Epithelial cell of proximal tubule (primary cell): ENCODE measurements at regions not wholly inside any gene's neighbourhood (a gene's known extent, or its start where the extent isn't known, plus 50 kb on each side); places are given as distances from the start of the nearest gene placed in this dataset.
"Not testable (repeated sequence)": the region's sequence is repeated elsewhere in the genome, so short reads cannot be mapped to it uniquely, and the experiment has no call there.

Experiments
- DNase-seq: peaks from one replicate; pipeline ENCODE4 v3.0.0-alpha.2; 2011; ENCODE audit warnings: low read depth
- H3K4me3 ChIP-seq: 2 replicates; pipeline ENCODE4 v1.5.1; 2011; ENCODE audit warnings: low read depth, mild to moderate bottlenecking, low read length
- TF ChIP-seq, protein P1 (sequence below): conservative IDR thresholded peaks from 2 replicates; pipeline ENCODE4 v1.5.1; 2012; ENCODE audit warnings: low read depth, mild to moderate bottlenecking, low read length

DNA sequence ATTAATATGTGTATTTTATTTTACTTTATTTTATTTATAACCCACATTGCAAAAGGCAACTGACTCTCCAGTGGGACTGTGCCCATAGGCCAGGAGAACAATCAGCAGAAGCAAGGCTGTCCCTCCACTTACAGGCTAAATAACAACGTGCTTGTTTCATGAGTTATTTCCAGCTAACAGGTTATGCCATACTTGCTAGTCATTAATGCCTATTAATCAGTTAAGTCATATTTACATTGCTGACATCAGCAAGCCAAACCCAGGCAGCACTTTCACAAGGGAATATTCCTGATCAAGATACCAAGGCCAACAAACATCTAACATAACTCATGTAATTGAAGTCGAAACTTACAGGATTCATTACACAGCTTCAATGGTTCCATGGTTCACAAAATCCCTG, 92.1 kb downstream of the EN1 start:
- TF ChIP-seq, protein P1, sequence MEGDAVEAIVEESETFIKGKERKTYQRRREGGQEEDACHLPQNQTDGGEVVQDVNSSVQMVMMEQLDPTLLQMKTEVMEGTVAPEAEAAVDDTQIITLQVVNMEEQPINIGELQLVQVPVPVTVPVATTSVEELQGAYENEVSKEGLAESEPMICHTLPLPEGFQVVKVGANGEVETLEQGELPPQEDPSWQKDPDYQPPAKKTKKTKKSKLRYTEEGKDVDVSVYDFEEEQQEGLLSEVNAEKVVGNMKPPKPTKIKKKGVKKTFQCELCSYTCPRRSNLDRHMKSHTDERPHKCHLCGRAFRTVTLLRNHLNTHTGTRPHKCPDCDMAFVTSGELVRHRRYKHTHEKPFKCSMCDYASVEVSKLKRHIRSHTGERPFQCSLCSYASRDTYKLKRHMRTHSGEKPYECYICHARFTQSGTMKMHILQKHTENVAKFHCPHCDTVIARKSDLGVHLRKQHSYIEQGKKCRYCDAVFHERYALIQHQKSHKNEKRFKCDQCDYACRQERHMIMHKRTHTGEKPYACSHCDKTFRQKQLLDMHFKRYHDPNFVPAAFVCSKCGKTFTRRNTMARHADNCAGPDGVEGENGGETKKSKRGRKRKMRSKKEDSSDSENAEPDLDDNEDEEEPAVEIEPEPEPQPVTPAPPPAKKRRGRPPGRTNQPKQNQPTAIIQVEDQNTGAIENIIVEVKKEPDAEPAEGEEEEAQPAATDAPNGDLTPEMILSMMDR = no peak
- H3K4me3 ChIP-seq = no peak overlapping the region
- DNase-seq = no peak

DNA sequence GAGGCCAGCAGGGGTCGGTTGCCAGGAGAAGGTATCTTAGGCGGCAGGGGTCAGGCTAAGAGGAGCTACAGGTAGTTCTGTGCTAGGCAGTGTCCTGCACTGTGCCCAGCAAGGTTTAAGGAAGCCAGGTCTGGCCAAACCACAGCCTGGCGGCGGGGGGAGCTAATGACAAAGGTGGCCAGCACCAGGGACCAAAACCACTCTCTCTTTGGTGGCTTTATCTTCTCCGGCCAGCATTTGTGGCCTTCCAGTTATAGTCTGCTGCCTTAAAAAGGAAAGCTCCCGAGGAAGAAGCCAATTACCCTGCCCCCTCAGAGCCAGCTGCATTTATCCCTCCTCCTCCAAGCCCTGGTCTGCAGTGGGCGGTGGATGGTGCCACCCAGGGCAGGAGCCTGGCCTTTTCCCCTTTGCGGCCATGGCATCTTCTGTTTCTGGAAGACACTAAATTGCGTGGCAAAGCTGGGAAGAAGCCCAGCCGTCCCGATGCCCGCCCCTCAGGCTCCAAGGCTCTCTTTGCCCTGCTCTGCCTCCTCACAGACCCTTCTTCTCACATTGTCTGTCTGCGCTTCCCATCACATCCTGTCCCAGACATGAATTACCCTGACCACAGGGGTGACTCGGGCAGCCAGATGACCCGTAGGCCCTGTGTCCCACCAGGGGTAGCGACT, 94.6 kb downstream of the EN1 start:
- H3K4me3 ChIP-seq = no peak overlapping the region
- TF ChIP-seq, protein P1 = no peak
- no peak for DNase-seq

DNA sequence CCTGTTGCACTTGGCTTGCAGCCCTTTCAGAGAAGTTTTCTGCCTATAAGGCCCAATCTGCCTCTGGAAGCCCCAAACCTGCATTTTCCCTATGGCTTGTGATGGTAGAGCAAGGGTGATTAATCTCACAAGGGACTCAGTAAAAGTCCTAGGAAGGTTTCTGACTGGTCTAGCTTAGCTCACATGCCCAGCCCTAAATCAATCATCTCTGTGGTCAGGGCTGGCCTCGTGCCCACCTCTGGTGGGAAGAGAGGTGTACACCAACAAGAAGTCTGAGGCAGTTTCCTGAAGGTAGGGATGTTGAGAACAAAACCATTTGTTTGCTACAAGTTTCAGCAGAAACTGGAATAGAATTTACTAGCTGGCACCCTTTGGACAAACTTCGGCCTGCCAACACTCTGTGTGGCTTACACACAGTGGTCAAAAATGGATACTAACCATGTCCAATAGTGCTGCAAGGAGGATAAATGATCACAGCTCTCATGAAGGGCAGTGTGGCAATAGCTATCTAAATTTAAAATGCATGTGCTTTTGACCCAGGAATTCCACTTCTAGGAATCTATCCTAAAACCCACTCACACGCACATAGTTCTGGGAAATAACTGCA, 96.4 kb downstream of the EN1 start:
- TF ChIP-seq, protein P1 = no peak
- no peak for DNase-seq

DNA sequence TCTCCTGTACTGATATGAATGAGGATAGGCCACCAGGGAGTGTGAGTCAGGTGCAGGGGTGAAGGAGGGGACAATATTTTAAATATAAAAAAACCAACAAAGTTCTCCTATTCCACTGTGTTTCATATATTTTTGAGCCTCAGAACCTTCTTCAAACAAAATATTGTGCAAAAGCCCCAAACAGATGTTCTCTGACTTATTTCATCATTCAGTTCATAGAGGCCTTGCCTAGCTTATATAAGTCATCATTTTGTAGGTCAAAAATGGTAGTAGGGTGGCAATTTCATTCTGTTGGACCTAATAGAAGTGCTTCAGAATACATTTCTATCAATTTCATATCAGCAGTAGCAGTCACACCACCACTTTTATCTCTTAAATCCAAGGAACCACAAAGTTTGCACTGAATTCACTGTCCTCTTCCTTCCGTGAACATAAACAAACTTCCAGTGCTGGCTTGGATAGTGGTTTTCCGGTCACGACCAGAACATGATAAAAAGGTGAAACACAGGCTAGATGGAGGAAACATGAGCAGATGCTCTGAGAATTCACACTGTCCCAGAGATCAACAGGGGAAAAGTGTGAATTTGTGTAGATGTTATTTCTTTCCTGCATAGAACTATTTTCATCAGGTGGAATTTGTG, 99.1 kb downstream of the EN1 start:
- TF ChIP-seq, protein P1 = no peak
- no peak for DNase-seq
- H3K4me3 ChIP-seq = no peak overlapping the region

More for the DNA sequence above, 96.4 kb downstream of the EN1 start:
- no peak overlapping the region for H3K4me3 ChIP-seq

DNA sequence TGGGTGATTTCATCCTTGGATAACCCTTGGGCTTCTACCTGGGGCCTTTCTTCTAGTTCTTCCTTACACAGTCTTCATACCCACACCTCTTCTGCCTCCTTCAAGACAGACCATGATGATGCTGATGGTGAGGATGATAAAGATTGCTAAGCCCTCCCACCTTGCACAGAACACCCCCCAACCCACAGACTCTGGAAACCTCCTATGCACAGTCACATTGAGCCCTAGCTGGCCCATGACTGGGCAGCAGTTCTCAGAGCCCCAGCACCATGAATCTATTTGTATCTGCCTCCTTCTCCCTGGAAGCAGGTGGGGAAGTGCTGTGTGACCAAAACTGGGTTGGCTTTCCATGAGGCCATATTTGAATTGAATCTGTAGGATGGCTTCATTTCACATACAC, 99.8 kb downstream of the EN1 start:
- TF ChIP-seq, protein P1 = no peak
- no peak for DNase-seq
- no peak overlapping the region for H3K4me3 ChIP-seq

DNA sequence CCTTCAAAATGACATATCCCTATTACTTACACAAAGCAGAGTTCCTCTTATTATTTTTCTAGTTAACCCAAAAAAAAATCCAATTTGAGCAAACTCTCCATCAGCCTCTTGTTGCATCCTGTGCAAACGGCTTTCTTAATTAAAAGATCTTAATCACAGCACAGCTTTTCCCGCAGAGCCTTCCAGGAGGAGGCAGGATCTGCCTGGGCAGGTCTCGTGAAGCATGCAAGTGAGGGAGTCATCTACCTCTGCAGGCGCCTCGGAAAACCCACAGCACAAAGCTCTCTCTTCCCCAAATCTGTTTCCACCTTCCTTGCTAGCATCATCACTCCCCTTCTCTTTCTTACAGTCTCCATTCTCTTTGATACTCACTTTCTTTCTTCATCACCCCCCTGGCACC, 100.4 kb downstream of the EN1 start:
- TF ChIP-seq, protein P1 = no peak
- H3K4me3 ChIP-seq = no peak overlapping the region
- no peak for DNase-seq

DNA sequence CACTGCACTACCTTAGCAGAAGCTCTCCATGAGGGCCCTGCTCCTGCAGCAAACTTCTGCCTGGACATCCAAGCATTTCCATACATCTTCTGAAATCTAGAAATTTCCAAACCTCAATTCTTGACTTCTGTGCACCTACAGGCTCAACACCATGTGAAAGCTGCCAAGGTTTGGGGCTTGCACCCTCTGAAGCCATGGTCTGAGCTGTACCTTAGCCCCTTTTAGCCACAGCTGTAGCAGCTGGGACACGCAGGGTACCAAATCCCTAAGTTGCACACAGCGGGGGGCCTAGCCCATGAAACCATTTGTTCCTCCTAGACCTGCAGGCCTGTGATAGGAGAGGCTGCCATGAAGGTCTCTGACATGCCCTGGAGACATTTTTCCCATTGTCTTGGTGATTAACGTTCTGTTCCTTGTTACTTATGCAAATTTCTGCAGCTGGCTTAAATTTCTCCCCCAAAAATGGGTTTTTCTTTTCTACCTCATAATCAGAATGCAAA, 102.7 kb downstream of the EN1 start:
- not testable (repeated sequence) for H3K4me3 ChIP-seq, DNase-seq
